Stimulated activated CD4-positive, alpha-beta T cell treated with anti-CD3 and anti-CD28 coated beads, Interleukin-12 subunit alpha, Interleukin-12 subunit beta, amount 100 ng/mL, for 24 hours (primary cell): ENCODE measurements at regions not wholly inside any gene's neighbourhood (a gene's known extent, or its start where the extent isn't known, plus 50 kb on each side); places are given as distances from the start of the nearest gene placed in this dataset.
"Not testable (repeated sequence)": the region's sequence is repeated elsewhere in the genome, so short reads cannot be mapped to it uniquely, and the experiment has no call there.

Experiments used
- DNase-seq, 2 experiments: peaks; one replicate each; pipeline ENCODE4 v3.0.0-alpha.2; 2020; ENCODE audit warnings: low read depth in 2 of 2

DNA sequence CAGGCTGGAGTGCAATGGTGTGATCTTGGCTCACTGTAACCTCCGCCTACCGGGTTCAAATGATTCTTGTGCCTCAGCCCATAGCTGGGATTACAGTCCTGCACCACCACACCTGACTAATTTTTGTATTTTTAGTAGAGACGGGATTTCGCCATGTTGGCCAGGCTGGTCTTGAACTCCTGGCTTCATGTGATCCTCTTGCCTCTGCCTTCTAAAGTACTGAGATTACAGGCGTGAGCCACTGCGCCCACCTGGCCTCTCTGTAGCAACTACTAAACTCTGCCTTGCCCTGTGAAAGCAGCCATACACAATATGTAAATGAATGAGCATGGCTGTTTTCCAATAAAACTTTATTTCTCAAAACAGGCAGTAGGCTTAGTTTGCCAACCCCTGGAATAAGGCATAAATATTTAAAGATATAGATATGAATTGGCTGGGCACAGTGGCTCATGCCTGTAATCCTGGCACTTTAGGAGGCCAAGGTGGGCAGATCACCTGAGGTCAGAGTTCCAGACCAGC lies 127.9 kb upstream of the ZNF217 start:
- not testable (repeated sequence) for DNase-seq

- not testable (repeated sequence) for DNase-seq
Observed at GRCh38 chr20:53719171-53719803, 125.6 kb upstream of the ZNF217 start.

- DNase-seq = no peak
Observed at GRCh38 chr20:53718142-53719021, 124.7 kb upstream of the ZNF217 start.

DNA sequence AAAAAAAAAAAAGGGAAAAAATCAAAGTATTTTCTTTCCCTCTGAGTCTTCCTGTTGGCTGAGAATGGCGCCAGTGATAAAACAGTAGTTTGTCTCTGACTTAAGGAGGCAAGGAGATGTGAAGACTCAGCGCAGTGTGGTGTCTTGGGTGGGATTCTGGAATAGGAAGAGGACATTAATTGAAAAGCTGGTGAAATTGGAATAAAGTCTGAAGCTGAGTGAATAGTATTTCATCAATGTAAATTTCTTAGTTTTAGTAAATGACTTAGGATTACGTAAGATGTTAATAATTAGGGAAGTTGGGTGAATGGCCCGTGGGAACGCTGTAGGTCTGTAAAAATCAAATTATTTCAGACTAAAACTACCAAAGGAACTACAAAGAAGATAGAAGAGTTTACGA lies 122.8 kb upstream of the ZNF217 start:
- DNase-seq = no peak

DNA sequence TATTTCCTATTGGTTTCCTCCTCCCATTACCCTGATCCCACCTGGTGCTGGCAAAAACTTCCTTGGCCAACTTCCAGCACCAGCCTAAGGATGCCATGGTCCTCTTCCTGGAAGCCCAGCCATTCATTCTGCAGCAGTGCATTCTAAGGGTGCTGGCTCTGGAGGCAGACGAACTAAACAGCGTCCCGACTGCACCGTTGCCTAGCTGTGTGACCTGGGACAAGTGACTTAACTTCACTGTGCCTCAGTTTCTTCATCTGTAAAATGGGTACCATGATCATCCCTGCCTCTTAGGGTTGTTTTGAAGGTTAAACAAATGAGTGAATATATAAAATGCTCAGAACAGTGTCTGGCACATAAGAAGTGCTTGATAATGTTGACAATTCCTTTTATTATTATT lies 120.9 kb upstream of the ZNF217 start:
- DNase-seq = no peak

DNA sequence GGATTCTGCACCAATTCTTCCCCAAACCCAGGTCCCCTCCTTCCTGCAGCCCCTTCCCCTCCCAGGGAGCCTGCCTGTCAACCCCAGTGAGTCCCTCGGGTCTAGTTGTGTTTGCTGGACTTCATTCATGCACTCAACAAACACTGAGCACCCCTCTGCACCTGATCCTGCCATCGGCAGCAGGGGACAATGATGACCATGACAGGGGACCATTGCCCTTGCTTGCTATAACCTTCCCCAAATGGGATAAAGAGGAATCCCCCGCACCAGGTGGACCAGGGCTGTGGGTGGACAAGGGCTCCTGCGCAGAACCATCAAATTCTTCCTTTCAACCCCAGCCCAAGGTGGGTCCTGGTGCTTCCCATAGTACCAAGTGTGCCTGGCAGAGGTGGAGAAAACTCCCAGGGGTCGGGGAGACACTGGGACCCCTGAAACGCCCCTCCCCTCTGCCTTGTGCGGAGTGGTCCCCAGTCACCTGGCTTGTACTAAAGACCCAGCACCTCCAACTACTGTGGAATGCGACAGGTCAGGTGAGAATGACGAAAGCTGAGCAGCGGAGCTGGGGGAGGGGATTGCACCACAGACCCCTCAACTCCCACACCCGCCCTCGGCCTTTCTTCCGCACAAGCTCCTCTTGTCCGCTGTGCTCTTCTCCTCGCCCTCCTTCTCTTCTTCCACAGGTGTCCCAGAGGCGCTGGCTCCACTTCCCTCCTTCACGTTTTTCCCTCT lies 119.9 kb upstream of the ZNF217 start:
- no peak for DNase-seq

GRCh38 chr20:53712212-53712977 lies 118.8 kb upstream of the ZNF217 start:
- no peak for DNase-seq

GRCh38 chr20:53711333-53712211 lies 117.9 kb upstream of the ZNF217 start:
- no peak for DNase-seq

- peak; percentile 31 to 36 for DNase-seq
Observed at GRCh38 chr20:53708129-53708968, 114.7 kb upstream of the ZNF217 start.

- DNase-seq = peak in 1 of 2 experiments; percentile 20
Observed at GRCh38 chr20:53707371-53708055, 113.9 kb upstream of the ZNF217 start.

DNA sequence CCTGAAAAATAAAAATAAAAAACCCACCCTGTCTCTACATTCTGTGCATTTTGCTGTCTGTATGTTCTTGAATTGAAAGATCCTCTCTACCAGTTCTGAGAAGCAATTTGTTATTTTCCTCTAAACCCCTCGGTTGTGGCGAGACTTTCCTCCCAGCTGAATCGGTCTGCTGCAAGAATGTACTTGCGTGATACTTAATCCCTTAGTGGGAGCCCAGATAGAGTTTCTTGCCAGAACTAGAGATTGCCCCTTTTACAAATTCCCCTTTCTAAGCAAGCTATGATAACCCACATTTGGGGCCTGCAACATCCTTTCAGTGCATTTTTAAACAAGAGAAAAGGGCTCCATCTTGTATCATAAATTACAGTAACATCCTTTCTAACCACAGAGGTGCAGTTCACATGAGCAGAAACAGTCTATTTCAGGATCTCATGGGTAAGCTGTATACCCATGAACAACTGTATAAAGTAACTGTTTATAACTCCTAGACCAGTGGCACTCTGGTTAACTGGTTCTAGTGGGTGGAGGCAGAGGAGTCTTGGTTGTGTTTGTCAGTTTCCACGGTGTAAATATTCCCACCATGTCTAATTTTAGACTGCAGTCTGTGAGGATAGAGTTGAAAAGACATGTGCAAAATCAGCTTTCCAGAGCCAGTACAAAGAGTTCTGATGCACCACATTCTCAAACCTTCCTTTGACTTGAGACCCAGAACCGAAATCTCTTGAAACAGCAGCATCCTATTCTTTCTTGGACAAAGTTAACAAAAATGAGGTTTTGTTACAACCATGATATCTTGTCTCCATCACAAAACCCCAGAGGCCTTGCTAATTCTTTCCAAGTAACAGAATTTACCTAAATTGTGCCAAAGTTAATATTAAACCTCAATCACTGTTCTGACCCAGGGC lies 113.1 kb upstream of the ZNF217 start:
- no peak for DNase-seq

DNA sequence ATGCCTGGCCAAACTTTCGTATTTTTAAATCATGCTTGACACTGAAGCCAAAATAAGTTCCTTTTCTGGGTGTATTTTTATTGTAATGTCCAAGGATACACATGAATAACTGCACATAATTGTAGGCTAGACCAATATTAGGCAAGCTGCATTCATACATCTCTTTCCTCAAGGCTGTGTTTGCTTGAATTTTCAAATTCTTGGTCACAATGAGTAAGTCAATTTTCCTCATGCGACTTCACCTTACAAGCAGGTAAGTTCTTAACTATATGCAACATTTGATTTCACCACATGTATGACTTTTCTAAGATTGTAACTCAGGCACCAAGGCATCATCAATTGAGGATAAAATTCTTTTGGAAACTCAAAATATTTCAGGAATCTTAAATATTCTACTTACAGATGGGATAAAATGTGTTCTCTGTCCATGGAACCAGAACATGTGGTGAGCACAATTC lies 112.4 kb upstream of the ZNF217 start:
- DNase-seq = no peak

- no peak for DNase-seq
Observed at GRCh38 chr20:53702617-53703016, 109.0 kb upstream of the ZNF217 start.

GRCh38 chr20:53699906-53700305 lies 106.3 kb upstream of the ZNF217 start:
- no peak for DNase-seq

GRCh38 chr20:53699085-53699674 lies 105.5 kb upstream of the ZNF217 start:
- DNase-seq = no peak

GRCh38 chr20:53698371-53698978 lies 104.8 kb upstream of the ZNF217 start:
- no peak for DNase-seq
